HuH-7 (cell line): ENCODE measurements at regions not wholly inside any gene's neighbourhood (a gene's known extent, or its start where the extent isn't known, plus 50 kb on each side); places are given as distances from the start of the nearest gene placed in this dataset.
"Not testable (repeated sequence)": the region's sequence is repeated elsewhere in the genome, so short reads cannot be mapped to it uniquely, and the experiment has no call there.

ENCODE experiments used
- DNase-seq: peaks from one replicate; pipeline ENCODE4 v3.0.0; 2011; ENCODE audit warnings: low spot score

GRCh38 chr4:126344472-126344871, 1029.7 kb downstream of the FAT4 start:
- DNase-seq: no peak

GRCh38 chr4:126346654-126347053, 1031.9 kb downstream of the FAT4 start:
- DNase-seq: no peak

- no peak for DNase-seq
These were observed 1040.0 kb downstream of the FAT4 start for GRCh38 chr4:126354784-126355183.

- DNase-seq: no peak
These were observed 1043.3 kb downstream of the FAT4 start for GRCh38 chr4:126358041-126358440.

GRCh38 chr4:126361287-126361686, 1046.5 kb downstream of the FAT4 start:
- DNase-seq: no peak

- DNase-seq: no peak
These were observed 1049.7 kb downstream of the FAT4 start for GRCh38 chr4:126364311-126364911.

GRCh38 chr4:126369076-126369475, 1054.3 kb downstream of the FAT4 start:
- DNase-seq: no peak

GRCh38 chr4:126372634-126373033, 1057.9 kb downstream of the FAT4 start:
- DNase-seq: no peak

- DNase-seq: no peak
These were observed 1060.8 kb downstream of the FAT4 start for GRCh38 chr4:126375462-126376054.

- no peak for DNase-seq
These were observed 1071.2 kb downstream of the FAT4 start for GRCh38 chr4:126385954-126386353.

GRCh38 chr4:126386512-126386911, 1071.8 kb downstream of the FAT4 start:
- DNase-seq: no peak

- no peak for DNase-seq
These were observed 1080.9 kb downstream of the FAT4 start for GRCh38 chr4:126395664-126396063.

GRCh38 chr4:126396121-126396520, 1081.4 kb downstream of the FAT4 start:
- DNase-seq: no peak

GRCh38 chr4:126396703-126397102, 1081.9 kb downstream of the FAT4 start:
- no peak for DNase-seq

GRCh38 chr4:126404549-126404948, 1089.8 kb downstream of the FAT4 start:
- no peak for DNase-seq

- no peak for DNase-seq
These were observed 1090.7 kb downstream of the FAT4 start for GRCh38 chr4:126405369-126405982.

GRCh38 chr4:126409746-126410145, 1095.0 kb downstream of the FAT4 start:
- no peak for DNase-seq

GRCh38 chr4:126411047-126411446, 1096.3 kb downstream of the FAT4 start:
- DNase-seq: no peak

GRCh38 chr4:126412310-126412709, 1097.6 kb downstream of the FAT4 start:
- DNase-seq: not testable (repeated sequence)

GRCh38 chr4:126414741-126415140, 1100.0 kb downstream of the FAT4 start:
- no peak for DNase-seq

GRCh38 chr4:126419266-126419665, 1104.5 kb downstream of the FAT4 start:
- DNase-seq: no peak

- no peak for DNase-seq
These were observed 1113.1 kb downstream of the FAT4 start for GRCh38 chr4:126427853-126428252.

- no peak for DNase-seq
These were observed 1116.3 kb downstream of the FAT4 start for GRCh38 chr4:126431049-126431448.

GRCh38 chr4:126435491-126435890, 1120.7 kb downstream of the FAT4 start:
- no peak for DNase-seq
